ENCODE measurements at regions not wholly inside any gene's neighbourhood (a gene's known extent, or its start where the extent isn't known, plus 50 kb on each side); places are given as distances from the start of the nearest gene placed in this dataset.

DNA sequence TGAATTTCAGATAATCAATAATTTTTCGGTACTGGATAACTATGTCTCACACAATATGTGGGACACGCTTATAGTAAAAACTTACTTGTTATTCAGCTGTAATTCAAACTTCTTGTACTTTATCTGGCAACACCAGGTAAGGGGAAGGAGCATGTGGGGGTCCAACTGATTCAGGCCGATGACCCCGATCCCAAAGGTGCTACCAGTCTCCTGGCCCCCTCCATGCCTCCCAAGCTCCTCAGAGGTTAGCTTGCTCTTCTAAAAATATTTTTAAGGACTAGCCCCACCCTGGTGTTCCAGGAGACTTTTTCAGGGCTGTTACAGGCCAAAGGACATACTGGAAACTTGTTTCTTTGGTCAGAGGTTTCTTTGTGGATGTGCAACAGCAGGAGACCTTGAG, 61.8 kb upstream of the ALX4 start:
- TF ChIP-seq CTCF (IDR thresholded peaks at IDR 0.05) (no peak), POLR2A (IDR thresholded peaks at IDR 0.05) (no peak)

GRCh38 chr11:44372989-44373388, 63.0 kb upstream of the ALX4 start:
- 72 to 79% (median 76%) methylated on average over 3 of the region's 3 CpGs for WGBS, 4 donors
- DNase-seq (no peak), ATAC-seq (no peak)
- intact Hi-C loops (cut with DNase I), result loop anchor here in 1 of 10 donors (10.0 kb wide), 1 partner anchor 62 kb away; no protein-coding TSS in a partner anchor
- TF ChIP-seq POLR2A (IDR thresholded peaks at IDR 0.05), result no peak
- no peak for TF ChIP-seq CTCF (IDR thresholded peaks at IDR 0.05)
- Histone ChIP-seq H3K4me1 (no peaks in the 10 kb centered on the region), H3K27me3 (no peaks in the 10 kb centered on the region), H3K27ac (no peak overlapping the region), H3K4me3 (no peak overlapping the region), H3K36me3 (no peaks in the 10 kb centered on the region), H3K9me3 (peaks cover 0 to 9% (median 0%) of the 10 kb centered on the region in 12 donors)

More for the DNA sequence above, 61.8 kb upstream of the ALX4 start:
- Histone ChIP-seq H3K4me3 (no peak overlapping the region), H3K9me3 (no peaks in the 10 kb centered on the region), H3K4me1 (no peaks in the 10 kb centered on the region), H3K27ac (no peak overlapping the region), H3K27me3 (no peaks in the 10 kb centered on the region), H3K36me3 (no peaks in the 10 kb centered on the region)
- WGBS, 4 donors, result 93 to 99% (median 95%) methylated on average over 4 of the region's 4 CpGs
- DNase-seq, result no peak
- intact Hi-C loops (cut with DNase I), result loop anchor here in 1 of 10 donors (10.0 kb wide), 1 partner anchor 63 kb away; no protein-coding TSS in a partner anchor
- no peak for ATAC-seq

DNA sequence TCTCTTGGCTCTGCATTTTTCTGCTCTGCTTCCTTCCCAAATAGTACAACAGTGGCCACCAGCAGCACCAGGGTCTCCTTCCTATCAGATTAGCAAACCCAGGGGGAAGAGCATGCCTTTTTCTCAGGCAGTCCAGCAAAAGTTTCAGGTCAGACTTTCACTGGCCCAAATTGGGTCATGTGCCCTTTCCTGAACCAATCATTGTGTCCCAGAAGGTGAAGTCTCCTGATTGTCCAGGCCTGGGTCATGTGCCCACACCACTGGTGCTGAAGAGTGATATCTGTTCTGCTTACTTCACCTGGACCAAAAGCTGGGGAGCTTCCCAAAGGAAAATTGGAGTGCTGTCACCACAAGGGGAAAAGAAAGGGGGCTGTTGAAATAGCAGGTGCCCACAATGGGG, 64.1 kb upstream of the ALX4 start:
- H3K36me3 ChIP-seq, result no peaks in the 10 kb centered on the region
- peaks cover 0 to 10% (median 0%) of the 10 kb centered on the region in 12 donors for H3K9me3 ChIP-seq
- ATAC-seq (no peak), DNase-seq (no peak)
- TF ChIP-seq CTCF (IDR thresholded peaks at IDR 0.05) (no peak), POLR2A (IDR thresholded peaks at IDR 0.05) (no peak)
- no peaks in the 10 kb centered on the region for H3K27me3 ChIP-seq
- no peak overlapping the region for H3K4me3 ChIP-seq
- no peak overlapping the region for H3K27ac ChIP-seq
- intact Hi-C loops (cut with DNase I), result loop anchor here in 1 of 10 donors (10.0 kb wide), 1 partner anchor 61 kb away; no protein-coding TSS in a partner anchor
- no peaks in the 10 kb centered on the region for H3K4me1 ChIP-seq

DNA sequence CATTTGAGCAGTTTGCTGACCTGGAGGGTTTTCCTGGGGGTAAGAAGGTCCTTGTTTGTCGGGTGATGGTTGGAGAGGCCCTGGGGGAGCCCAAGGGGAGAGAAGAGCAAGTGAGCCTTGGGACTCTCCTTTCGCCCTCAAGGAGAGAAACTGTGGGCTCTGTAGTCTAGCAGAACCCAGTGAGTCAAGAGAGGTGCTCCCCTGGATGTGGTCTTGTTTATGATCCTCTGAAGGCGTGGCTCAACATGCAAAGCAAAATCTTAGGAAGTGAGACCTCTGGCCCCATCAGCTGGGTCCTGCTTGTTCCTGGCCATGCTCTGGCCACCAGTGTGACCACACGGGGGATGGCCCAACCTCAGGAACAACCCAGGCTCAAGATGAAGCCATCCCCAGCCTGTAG, 66.5 kb upstream of the ALX4 start:
- no peak for ATAC-seq
- Histone ChIP-seq H3K4me1 (peaks cover 0 to 3% (median 0%) of the 10 kb centered on the region in 12 donors), H3K9me3 (peaks cover 0 to 10% (median 0%) of the 10 kb centered on the region in 12 donors), H3K27me3 (peaks cover 0 to 9% (median 0%) of the 10 kb centered on the region in 9 donors), H3K27ac (no peak overlapping the region), H3K36me3 (no peaks in the 10 kb centered on the region), H3K4me3 (no peak overlapping the region)
- intact Hi-C loops (cut with DNase I), result loop anchor here in 1 of 10 donors (10.0 kb wide), 1 partner anchor 58 kb away; no protein-coding TSS in a partner anchor
- no peak for DNase-seq
- WGBS, 4 donors, result 78 to 92% (median 89%) methylated on average over 3 to 4 of the region's 4 CpGs
- no peak for TF ChIP-seq POLR2A (IDR thresholded peaks at IDR 0.05)
- TF ChIP-seq CTCF (IDR thresholded peaks at IDR 0.05), result no peak
